Astrocyte of the hippocampus (primary cell): ENCODE measurements at regions not wholly inside any gene's neighbourhood (a gene's known extent, or its start where the extent isn't known, plus 50 kb on each side); places are given as distances from the start of the nearest gene placed in this dataset.

Experiments used
- DNase-seq: peaks from one replicate; pipeline ENCODE4 v3.0.0; 2011; ENCODE audit warnings: low read depth, low spot score

DNA sequence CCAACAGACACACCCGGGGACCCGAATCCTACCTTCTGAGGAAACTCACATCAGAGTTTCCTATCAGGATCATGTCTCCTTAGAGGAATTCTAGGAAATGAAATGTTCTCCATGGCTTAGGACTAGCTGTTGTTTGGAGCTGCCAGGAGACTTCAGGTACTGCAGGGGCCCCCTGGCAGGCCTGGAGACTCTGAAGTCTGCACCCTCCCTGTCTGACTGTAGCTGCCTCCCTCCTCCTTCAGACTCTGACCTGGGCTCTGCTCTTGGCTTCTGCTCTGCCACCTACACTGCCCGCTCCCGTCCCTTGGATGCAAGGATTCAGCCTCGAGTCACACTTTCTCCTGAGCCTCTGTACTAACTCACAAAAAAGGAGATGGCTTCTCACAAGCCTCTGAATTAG, 232.8 kb downstream of the INHBA start:
- no peak for DNase-seq

- no peak for DNase-seq
Measured at GRCh38 chr7:41467596-41467995, 235.3 kb downstream of the INHBA start.

GRCh38 chr7:41466760-41467384, 236.0 kb downstream of the INHBA start:
- peak; percentile 49 for DNase-seq

GRCh38 chr7:41465571-41465970, 237.3 kb downstream of the INHBA start:
- DNase-seq: no peak

DNA sequence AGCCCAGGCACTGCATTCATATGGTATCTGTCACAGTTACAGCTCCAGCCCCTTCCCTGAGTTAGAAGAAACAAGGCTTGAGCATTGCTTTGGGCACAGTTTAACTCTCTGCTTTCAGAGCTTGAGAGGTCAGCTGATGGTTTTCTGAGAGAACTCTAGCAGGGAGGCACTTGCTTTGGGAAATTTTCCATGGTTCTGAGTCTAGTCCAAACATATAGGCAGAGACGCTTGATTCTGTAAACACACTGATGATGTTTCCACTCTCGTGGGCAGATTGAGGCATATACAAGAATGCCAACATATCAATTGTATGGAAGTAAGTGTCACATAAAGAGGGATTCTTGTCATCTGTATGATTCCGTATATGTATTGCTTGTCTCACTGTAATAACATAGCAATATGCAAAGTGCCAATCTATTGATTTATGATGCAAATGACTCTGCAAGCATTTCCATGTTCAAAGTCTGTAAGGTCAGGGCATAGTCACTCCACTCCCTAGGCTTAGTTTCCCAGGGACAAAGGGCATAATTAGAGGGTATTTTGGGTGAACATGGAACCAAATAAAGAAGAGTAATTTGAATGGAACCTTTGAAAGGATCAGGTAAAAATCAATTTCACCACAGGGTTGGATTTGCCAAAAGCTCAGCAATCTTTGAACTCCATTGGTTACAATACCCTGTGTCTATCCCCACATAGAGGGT, 239.0 kb downstream of the INHBA start:
- DNase-seq: no peak

GRCh38 chr7:41459623-41460261, 243.1 kb downstream of the INHBA start:
- no peak for DNase-seq

GRCh38 chr7:41459183-41459582, 243.7 kb downstream of the INHBA start:
- no peak for DNase-seq

- no peak for DNase-seq
Measured at GRCh38 chr7:41457832-41458437, 245.0 kb downstream of the INHBA start.

DNA sequence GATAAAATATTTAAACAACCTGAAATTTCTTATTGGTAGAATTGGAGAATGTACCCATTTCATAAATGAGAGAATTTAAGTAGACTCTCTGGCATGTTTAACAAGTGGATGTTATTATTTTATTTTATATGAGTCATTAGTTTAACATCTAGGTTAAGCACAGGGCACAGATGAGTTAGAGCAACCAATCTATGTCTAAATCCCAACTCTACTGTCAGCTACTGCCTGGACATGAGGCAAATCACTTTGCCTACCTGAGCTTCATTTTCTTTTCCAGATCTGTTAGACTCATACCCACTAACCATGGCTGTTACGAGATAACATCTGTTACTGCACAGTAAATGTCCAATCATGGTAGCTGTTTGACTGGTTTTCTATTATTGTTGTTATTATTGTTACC, 251.1 kb downstream of the INHBA start:
- DNase-seq: no peak

GRCh38 chr7:41449694-41450093, 253.2 kb downstream of the INHBA start:
- no peak for DNase-seq

GRCh38 chr7:41449286-41449685, 253.6 kb downstream of the INHBA start:
- DNase-seq: no peak

- DNase-seq: peak; percentile 14
Measured at GRCh38 chr7:41448104-41448503, 254.8 kb downstream of the INHBA start.

GRCh38 chr7:41447450-41448042, 255.3 kb downstream of the INHBA start:
- no peak for DNase-seq

DNA sequence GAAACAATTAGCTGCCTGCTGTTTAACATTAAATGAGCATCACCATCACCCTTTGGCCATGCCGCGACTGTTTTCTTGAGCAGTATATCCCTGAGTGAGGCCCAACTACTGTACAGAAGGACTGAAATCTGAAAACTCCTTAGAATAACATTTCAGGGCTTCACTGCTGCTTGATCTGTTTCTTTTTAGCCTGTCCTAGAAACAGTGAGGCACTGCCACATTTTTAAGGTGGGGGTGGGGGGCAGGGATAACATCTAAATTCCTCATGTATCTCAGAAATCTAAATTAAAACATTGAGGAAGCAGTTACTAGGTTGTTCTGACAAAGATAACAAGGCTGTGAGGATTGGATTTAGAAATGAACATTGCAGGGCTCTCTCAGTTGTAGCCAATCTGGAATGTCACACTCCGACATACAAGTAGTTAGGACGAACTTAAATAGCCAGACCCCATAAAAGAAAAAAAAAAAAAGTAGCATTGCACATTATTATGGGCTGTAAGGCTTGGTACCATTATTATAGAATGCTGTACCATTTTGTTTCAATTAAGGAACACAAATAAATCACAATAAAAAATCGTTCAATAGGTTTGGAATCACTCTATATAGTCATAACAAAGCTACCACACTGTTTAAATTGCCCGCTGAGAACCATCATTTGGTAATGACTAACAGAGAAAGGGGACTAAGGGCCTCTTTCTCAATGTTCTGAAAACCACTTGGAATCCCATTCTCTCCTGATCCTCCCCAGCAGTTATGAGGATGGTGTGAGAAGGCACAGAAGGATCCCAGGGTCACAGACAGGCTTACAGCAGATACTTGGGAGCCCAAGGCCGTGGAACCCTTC, 256.1 kb downstream of the INHBA start:
- DNase-seq: no peak

- DNase-seq: no peak
Measured at GRCh38 chr7:41445946-41446345, 256.9 kb downstream of the INHBA start.

DNA sequence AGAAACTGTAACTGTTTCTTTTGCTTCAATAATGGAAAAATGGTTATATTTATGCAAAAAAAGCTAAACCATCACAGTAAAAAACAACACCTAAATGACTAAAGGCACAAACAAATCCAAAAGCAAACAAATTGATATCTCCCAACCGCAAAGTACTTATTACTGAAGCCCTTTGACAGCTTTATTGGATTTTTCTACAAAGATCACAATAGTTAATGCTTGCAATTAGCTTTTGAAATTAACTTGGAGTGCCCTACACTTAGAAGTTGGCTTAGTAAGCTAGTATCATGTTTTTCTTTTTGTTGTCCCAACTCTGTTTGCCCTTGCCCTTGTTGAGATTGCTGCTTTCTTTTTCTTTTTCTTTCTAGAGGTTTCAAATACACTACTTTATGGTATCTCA, 257.5 kb downstream of the INHBA start:
- no peak for DNase-seq

DNA sequence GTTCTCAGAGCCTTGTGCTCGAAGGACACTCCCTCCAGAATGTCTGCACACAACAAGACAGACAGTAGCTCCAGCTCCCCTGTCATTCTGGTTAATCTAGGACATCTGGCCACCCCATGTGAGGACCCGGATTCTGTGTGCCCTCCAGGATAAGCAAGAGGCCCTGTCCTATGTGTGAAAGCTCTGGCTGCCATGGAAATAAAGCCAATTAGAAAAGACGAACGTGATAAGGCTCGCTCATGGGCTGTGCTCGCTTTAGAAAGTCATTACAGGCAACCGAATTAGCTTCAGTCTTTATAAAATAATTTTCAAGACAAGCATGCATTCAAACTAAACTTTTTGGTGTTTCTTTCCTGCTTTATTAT, 263.4 kb downstream of the INHBA start:
- no peak for DNase-seq

DNA sequence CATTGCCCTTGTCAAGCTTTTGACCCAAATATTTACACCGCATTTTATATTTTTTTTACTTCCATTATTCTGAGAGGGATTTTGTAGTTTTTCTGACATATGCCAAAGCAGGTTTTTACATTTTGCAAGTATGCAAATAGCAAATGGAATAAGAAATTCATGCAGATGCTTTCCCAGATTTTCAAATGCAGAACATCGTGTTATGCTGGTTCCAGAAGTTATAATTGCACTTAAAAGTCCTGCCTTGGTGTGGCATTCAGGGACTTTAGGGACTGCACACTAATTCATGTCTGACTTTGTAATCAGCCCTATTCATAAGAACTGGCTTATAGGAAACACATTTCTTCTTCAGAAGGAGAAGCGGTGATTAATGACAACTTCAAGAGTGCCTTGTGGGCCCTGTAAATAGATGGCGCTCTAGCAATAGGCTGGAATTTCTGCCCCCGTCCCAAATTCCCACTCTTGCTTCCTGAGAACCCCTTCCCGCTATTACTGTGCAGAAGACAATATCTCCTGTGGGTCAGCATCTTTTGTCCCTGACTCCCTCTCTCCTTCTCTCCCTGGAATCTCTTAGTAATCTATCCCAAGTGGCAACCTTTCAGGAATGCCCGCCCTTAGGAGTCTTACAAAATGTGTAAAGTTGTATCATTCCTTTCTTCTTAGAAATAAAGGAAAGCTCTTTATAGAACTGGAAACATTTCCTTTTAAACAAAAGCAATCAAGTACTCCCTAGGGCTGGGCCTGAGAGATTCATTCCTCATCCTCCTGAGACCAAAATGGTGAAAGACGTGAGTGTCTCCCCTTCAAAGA, 264.0 kb downstream of the INHBA start:
- DNase-seq: no peak

GRCh38 chr7:41437257-41438196, 265.4 kb downstream of the INHBA start:
- DNase-seq: peak; percentile 55
